ENCODE measurements at regions not wholly inside any gene's neighbourhood (a gene's known extent, or its start where the extent isn't known, plus 50 kb on each side); places are given as distances from the start of the nearest gene placed in this dataset.

- H3K9me3 ChIP-seq (ENCODE audit: control insufficient read depth in 1 of 2, insufficient read depth in 1 of 2, low read length in 2 of 2) = peaks cover 0 to 4% of the 10 kb centered on the region in 2 experiments
- ATAC-seq (ENCODE audit: poor library complexity) (no peak), DNase-seq (no peak)
- Mint-ChIP-seq H3K27ac (no peak overlapping the region), H3K4me3 (no peak overlapping the region), H3K36me3 (ENCODE audit: low read depth) (no peaks in the 10 kb centered on the region), H3K4me1 (ENCODE audit: low read depth) (no peaks in the 10 kb centered on the region), H3K9me3 (peaks cover 4% of the 10 kb centered on the region), H3K27me3 (no peaks in the 10 kb centered on the region)
- H3K4me3 ChIP-seq (ENCODE audit: low read length) = no peak overlapping the region
- POLR2A ChIA-PET = no interaction called here
- no peaks in the 10 kb centered on the region for H3K27me3 ChIP-seq (ENCODE audit: control insufficient read depth in 1 of 2, insufficient read depth in 2 of 2, low read length in 2 of 2)
- H3K27ac ChIP-seq (ENCODE audit: low read depth in 1 of 2, low read length in 2 of 2) = no peak overlapping the region
- TF ChIP-seq CTCF (IDR thresholded peaks at IDR 0.05) = no peak
- H3K36me3 ChIP-seq (ENCODE audit: insufficient read depth, low read length) = no peaks in the 10 kb centered on the region
- CTCF ChIA-PET = no interaction called here
- intact Hi-C loops (cut with DNase I, micrococcal nuclease) = no loop called here
- H3K4me1 ChIP-seq (ENCODE audit: insufficient read depth, low read length) = no peaks in the 10 kb centered on the region
These were observed 153.0 kb upstream of the CNTN4 start for GRCh38 chr3:1945698-1946097.

DNA sequence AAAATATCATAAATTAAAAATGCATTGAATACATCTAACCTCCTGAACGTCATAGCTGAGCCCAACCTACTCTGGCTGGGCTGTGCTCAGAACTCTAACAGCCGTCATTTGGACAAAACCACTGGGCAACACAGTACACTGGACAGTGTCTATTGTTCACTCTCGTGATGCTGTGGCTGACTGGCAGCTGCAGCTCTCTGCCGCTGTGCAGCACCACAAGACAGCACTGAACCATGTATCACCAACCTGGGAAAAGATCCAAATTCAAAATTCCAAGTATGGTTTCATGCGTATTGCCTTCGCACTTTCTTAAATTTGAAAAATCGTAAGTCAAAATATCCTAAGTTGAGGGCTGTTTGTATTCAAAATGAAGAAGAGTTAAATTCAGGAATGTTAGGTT, 145.1 kb upstream of the CNTN4 start:
- no peak for TF ChIP-seq CTCF (IDR thresholded peaks at IDR 0.05)
- Histone ChIP-seq H3K27ac (ENCODE audit: low read depth in 1 of 2, low read length in 2 of 2) (no peak overlapping the region), H3K27me3 (ENCODE audit: control insufficient read depth in 1 of 2, insufficient read depth in 2 of 2, low read length in 2 of 2) (no peaks in the 10 kb centered on the region), H3K4me3 (ENCODE audit: low read length) (no peak overlapping the region), H3K4me1 (ENCODE audit: insufficient read depth, low read length) (no peaks in the 10 kb centered on the region), H3K36me3 (ENCODE audit: insufficient read depth, low read length) (no peaks in the 10 kb centered on the region), H3K9me3 (ENCODE audit: control insufficient read depth in 1 of 2, insufficient read depth in 1 of 2, low read length in 2 of 2) (peaks cover 0 to 10% of the 10 kb centered on the region in 2 experiments)
- DNase-seq (no peak), ATAC-seq (ENCODE audit: poor library complexity) (no peak)
- no peaks in the 10 kb centered on the region for H3K4me1 Mint-ChIP-seq (ENCODE audit: low read depth)
- POLR2A ChIA-PET = no interaction called here
- H3K4me3 Mint-ChIP-seq = no peak overlapping the region
- intact Hi-C loops (cut with DNase I, micrococcal nuclease) = no loop called here
- CTCF ChIA-PET = no interaction called here
- H3K9me3 Mint-ChIP-seq = no peaks in the 10 kb centered on the region
- no peaks in the 10 kb centered on the region for H3K27me3 Mint-ChIP-seq
- no peak overlapping the region for H3K27ac Mint-ChIP-seq
- H3K36me3 Mint-ChIP-seq (ENCODE audit: low read depth) = no peaks in the 10 kb centered on the region

DNA sequence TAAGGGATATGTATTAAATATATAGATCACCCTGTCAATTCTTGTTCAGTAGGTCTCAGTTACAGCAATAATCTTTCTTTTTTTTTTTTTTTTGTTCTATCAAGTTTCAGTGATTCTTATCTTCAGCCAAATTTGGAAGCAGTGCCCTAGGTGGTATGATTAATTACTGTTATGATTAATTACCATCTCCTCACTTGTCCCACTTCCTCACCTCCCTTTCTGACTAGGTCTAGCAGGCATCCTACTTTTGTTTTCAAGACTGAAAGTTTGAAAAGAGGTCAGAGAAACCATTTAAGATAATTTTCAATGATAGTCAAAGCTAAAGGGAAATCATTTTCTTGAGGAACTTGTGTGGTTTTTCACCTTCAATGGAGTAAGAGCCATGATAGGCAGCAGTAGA, 144.0 kb upstream of the CNTN4 start:
- Histone ChIP-seq H3K36me3 (ENCODE audit: insufficient read depth, low read length) (no peaks in the 10 kb centered on the region), H3K4me1 (ENCODE audit: insufficient read depth, low read length) (no peaks in the 10 kb centered on the region), H3K9me3 (ENCODE audit: control insufficient read depth in 1 of 2, insufficient read depth in 1 of 2, low read length in 2 of 2) (peaks cover 0 to 7% of the 10 kb centered on the region in 2 experiments), H3K27ac (ENCODE audit: low read depth in 1 of 2, low read length in 2 of 2) (no peak overlapping the region), H3K4me3 (ENCODE audit: low read length) (no peak overlapping the region), H3K27me3 (ENCODE audit: control insufficient read depth in 1 of 2, insufficient read depth in 2 of 2, low read length in 2 of 2) (no peaks in the 10 kb centered on the region)
- no peak overlapping the region for H3K4me3 Mint-ChIP-seq
- no peaks in the 10 kb centered on the region for H3K36me3 Mint-ChIP-seq (ENCODE audit: low read depth)
- H3K4me1 Mint-ChIP-seq (ENCODE audit: low read depth) = no peaks in the 10 kb centered on the region
- H3K27me3 Mint-ChIP-seq = no peaks in the 10 kb centered on the region
- CTCF ChIA-PET = no interaction called here
- intact Hi-C loops (cut with DNase I, micrococcal nuclease) = no loop called here
- H3K9me3 Mint-ChIP-seq = peaks cover 4% of the 10 kb centered on the region
- DNase-seq (no peak), ATAC-seq (ENCODE audit: poor library complexity) (no peak)
- TF ChIP-seq CTCF (IDR thresholded peaks at IDR 0.05) = no peak
- POLR2A ChIA-PET = no interaction called here
- H3K27ac Mint-ChIP-seq = no peak overlapping the region

Measured in CD4-positive, alpha-beta T cell (primary cell).